ENCODE measurements at regions not wholly inside any gene's neighbourhood (a gene's known extent, or its start where the extent isn't known, plus 50 kb on each side); places are given as distances from the start of the nearest gene placed in this dataset.

- Histone ChIP-seq H2BK12ac (ENCODE audit: low read length) (no peak overlapping the region), H3K9ac (ENCODE audit: low read depth, low read length, poor library complexity) (no peak overlapping the region), H3K27me3 (ENCODE audit: control insufficient read depth in 3 of 3, insufficient read depth in 3 of 3, low read depth in 1 of 3, low read length in 3 of 3) (no peaks in the 10 kb centered on the region), H4K8ac (ENCODE audit: low read depth, low read length) (no peak overlapping the region), H3K79me1 (ENCODE audit: low read depth, low read length) (no peaks in the 10 kb centered on the region), H3K4me2 (ENCODE audit: insufficient read depth, low read length, poor library complexity, severe bottlenecking) (no peak overlapping the region), H3K18ac (ENCODE audit: low read length) (no peak overlapping the region), H3K9me3 (replicated peaks in 1 of 2; ENCODE audit: control insufficient read depth in 2 of 2, insufficient read depth in 1 of 2, low read depth in 1 of 2, low read length in 2 of 2) (no peaks in the 10 kb centered on the region), H2AK5ac (ENCODE audit: low read depth, low read length) (no peak overlapping the region), H2AFZ (ENCODE audit: low read length) (no peak overlapping the region), H2BK15ac (ENCODE audit: low read length) (no peak overlapping the region), H3K4me1 (ENCODE audit: control insufficient read depth in 2 of 2, insufficient read depth in 1 of 2, low read depth in 1 of 2, low read length in 2 of 2) (no peaks in the 10 kb centered on the region), H4K91ac (ENCODE audit: low read depth, low read length, poor library complexity) (no peak overlapping the region), H3K27ac (replicated peaks; ENCODE audit: low read length) (no peak overlapping the region), H3K36me3 (replicated peaks in 1 of 2; ENCODE audit: control insufficient read depth in 2 of 2, insufficient read depth in 2 of 2, low read length in 2 of 2) (no peaks in the 10 kb centered on the region), H3K14ac (ENCODE audit: low read length) (no peak overlapping the region), H3K4ac (ENCODE audit: low read length) (no peak overlapping the region), H2BK5ac (ENCODE audit: low read length) (no peak overlapping the region), H3K23ac (ENCODE audit: low read depth, low read length, poor library complexity) (no peak overlapping the region), H3K4me3 (ENCODE audit: low read length in 2 of 2) (no peak overlapping the region), H2BK120ac (ENCODE audit: low read depth, low read length) (no peak overlapping the region)
- no peak for DNase-seq (ENCODE audit: low spot score)
- no CpG with 5 or more reads among the region's 2 CpGs for WGBS, 2 donors (ENCODE audit: extremely low coverage in 2 of 2, insufficient read length in 2 of 2, insufficient replicate concordance in 1 of 2)
These were observed 622.3 kb downstream of the SMARCA1 start for GRCh38 chrX:128901018-128901417.

- Histone ChIP-seq H3K27ac (replicated peaks; ENCODE audit: low read length) (no peak overlapping the region), H4K91ac (ENCODE audit: low read depth, low read length, poor library complexity) (no peak overlapping the region), H3K4ac (ENCODE audit: low read length) (no peak overlapping the region), H2BK5ac (ENCODE audit: low read length) (no peak overlapping the region), H2BK12ac (ENCODE audit: low read length) (no peak overlapping the region), H2BK15ac (ENCODE audit: low read length) (no peak overlapping the region), H3K4me3 (ENCODE audit: low read length in 2 of 2) (no peak overlapping the region), H3K14ac (ENCODE audit: low read length) (no peak overlapping the region), H3K36me3 (replicated peaks in 1 of 2; ENCODE audit: control insufficient read depth in 2 of 2, insufficient read depth in 2 of 2, low read length in 2 of 2) (no peaks in the 10 kb centered on the region), H3K9ac (ENCODE audit: low read depth, low read length, poor library complexity) (no peak overlapping the region), H3K27me3 (ENCODE audit: control insufficient read depth in 3 of 3, insufficient read depth in 3 of 3, low read depth in 1 of 3, low read length in 3 of 3) (no peaks in the 10 kb centered on the region), H3K4me2 (ENCODE audit: insufficient read depth, low read length, poor library complexity, severe bottlenecking) (no peak overlapping the region), H3K18ac (ENCODE audit: low read length) (no peak overlapping the region), H3K23ac (ENCODE audit: low read depth, low read length, poor library complexity) (no peak overlapping the region), H2AK5ac (ENCODE audit: low read depth, low read length) (no peak overlapping the region), H4K8ac (ENCODE audit: low read depth, low read length) (no peak overlapping the region), H3K9me3 (replicated peaks in 1 of 2; ENCODE audit: control insufficient read depth in 2 of 2, insufficient read depth in 1 of 2, low read depth in 1 of 2, low read length in 2 of 2) (no peaks in the 10 kb centered on the region), H3K79me1 (ENCODE audit: low read depth, low read length) (no peaks in the 10 kb centered on the region), H2AFZ (ENCODE audit: low read length) (no peak overlapping the region), H2BK120ac (ENCODE audit: low read depth, low read length) (no peak overlapping the region), H3K4me1 (ENCODE audit: control insufficient read depth in 2 of 2, insufficient read depth in 1 of 2, low read depth in 1 of 2, low read length in 2 of 2) (no peaks in the 10 kb centered on the region)
- no CpG with 5 or more reads among the region's 3 CpGs for WGBS, 2 donors (ENCODE audit: extremely low coverage in 2 of 2, insufficient read length in 2 of 2, insufficient replicate concordance in 1 of 2)
- DNase-seq (ENCODE audit: low spot score), result no peak
These were observed 625.7 kb downstream of the SMARCA1 start for GRCh38 chrX:128897621-128898020.

GRCh38 chrX:128891554-128891953, 631.7 kb downstream of the SMARCA1 start:
- no peak overlapping the region for H2BK12ac ChIP-seq (ENCODE audit: low read length)
- no peak overlapping the region for H3K4me3 ChIP-seq (ENCODE audit: low read length in 2 of 2)
- H3K27ac ChIP-seq (replicated peaks; ENCODE audit: low read length), result no peak overlapping the region
- no peaks in the 10 kb centered on the region for H3K36me3 ChIP-seq (replicated peaks in 1 of 2; ENCODE audit: control insufficient read depth in 2 of 2, insufficient read depth in 2 of 2, low read length in 2 of 2)
- H2AFZ ChIP-seq (ENCODE audit: low read length), result no peak overlapping the region
- H2BK5ac ChIP-seq (ENCODE audit: low read length), result no peak overlapping the region
- H3K14ac ChIP-seq (ENCODE audit: low read length), result no peak overlapping the region
- DNase-seq (ENCODE audit: low spot score), result no peak
- no peak overlapping the region for H2AK5ac ChIP-seq (ENCODE audit: low read depth, low read length)
- no peak overlapping the region for H4K91ac ChIP-seq (ENCODE audit: low read depth, low read length, poor library complexity)
- no peaks in the 10 kb centered on the region for H3K79me1 ChIP-seq (ENCODE audit: low read depth, low read length)
- H2BK15ac ChIP-seq (ENCODE audit: low read length), result no peak overlapping the region
- H3K9me3 ChIP-seq (replicated peaks in 1 of 2; ENCODE audit: control insufficient read depth in 2 of 2, insufficient read depth in 1 of 2, low read depth in 1 of 2, low read length in 2 of 2), result no peaks in the 10 kb centered on the region
- H3K18ac ChIP-seq (ENCODE audit: low read length), result no peak overlapping the region
- 100% methylated on average over 1 to 2 of the region's 7 CpGs for WGBS, 2 donors (ENCODE audit: extremely low coverage in 2 of 2, insufficient read length in 2 of 2, insufficient replicate concordance in 1 of 2)
- H3K9ac ChIP-seq (ENCODE audit: low read depth, low read length, poor library complexity), result no peak overlapping the region
- H3K27me3 ChIP-seq (ENCODE audit: control insufficient read depth in 3 of 3, insufficient read depth in 3 of 3, low read depth in 1 of 3, low read length in 3 of 3), result peaks cover 0 to 5% (median 0%) of the 10 kb centered on the region in 3 experiments
- no peak overlapping the region for H3K23ac ChIP-seq (ENCODE audit: low read depth, low read length, poor library complexity)
- no peak overlapping the region for H4K8ac ChIP-seq (ENCODE audit: low read depth, low read length)
- no peak overlapping the region for H3K4me2 ChIP-seq (ENCODE audit: insufficient read depth, low read length, poor library complexity, severe bottlenecking)
- no peak overlapping the region for H2BK120ac ChIP-seq (ENCODE audit: low read depth, low read length)
- H3K4me1 ChIP-seq (ENCODE audit: control insufficient read depth in 2 of 2, insufficient read depth in 1 of 2, low read depth in 1 of 2, low read length in 2 of 2), result no peaks in the 10 kb centered on the region
- no peak overlapping the region for H3K4ac ChIP-seq (ENCODE audit: low read length)

GRCh38 chrX:128884430-128884829, 638.9 kb downstream of the SMARCA1 start:
- no CpG with 5 or more reads among the region's 2 CpGs for WGBS, 2 donors (ENCODE audit: extremely low coverage in 2 of 2, insufficient read length in 2 of 2, insufficient replicate concordance in 1 of 2)
- peaks cover 0 to 11% (median 0%) of the 10 kb centered on the region in 3 experiments for H3K27me3 ChIP-seq (ENCODE audit: control insufficient read depth in 3 of 3, insufficient read depth in 3 of 3, low read depth in 1 of 3, low read length in 3 of 3)
- no peak overlapping the region for H2AFZ ChIP-seq (ENCODE audit: low read length)
- H3K23ac ChIP-seq (ENCODE audit: low read depth, low read length, poor library complexity), result no peak overlapping the region
- H3K36me3 ChIP-seq (replicated peaks in 1 of 2; ENCODE audit: control insufficient read depth in 2 of 2, insufficient read depth in 2 of 2, low read length in 2 of 2), result no peaks in the 10 kb centered on the region
- H2BK120ac ChIP-seq (ENCODE audit: low read depth, low read length), result no peak overlapping the region
- no peak overlapping the region for H3K14ac ChIP-seq (ENCODE audit: low read length)
- H3K9me3 ChIP-seq (replicated peaks in 1 of 2; ENCODE audit: control insufficient read depth in 2 of 2, insufficient read depth in 1 of 2, low read depth in 1 of 2, low read length in 2 of 2), result no peaks in the 10 kb centered on the region
- H2BK12ac ChIP-seq (ENCODE audit: low read length), result no peak overlapping the region
- H2AK5ac ChIP-seq (ENCODE audit: low read depth, low read length), result no peak overlapping the region
- H3K79me1 ChIP-seq (ENCODE audit: low read depth, low read length), result no peaks in the 10 kb centered on the region
- no peak overlapping the region for H4K8ac ChIP-seq (ENCODE audit: low read depth, low read length)
- H2BK15ac ChIP-seq (ENCODE audit: low read length), result no peak overlapping the region
- no peak overlapping the region for H3K4ac ChIP-seq (ENCODE audit: low read length)
- DNase-seq (ENCODE audit: low spot score), result no peak
- H3K4me3 ChIP-seq (ENCODE audit: low read length in 2 of 2), result no peak overlapping the region
- H3K27ac ChIP-seq (replicated peaks; ENCODE audit: low read length), result no peak overlapping the region
- no peaks in the 10 kb centered on the region for H3K4me1 ChIP-seq (ENCODE audit: control insufficient read depth in 2 of 2, insufficient read depth in 1 of 2, low read depth in 1 of 2, low read length in 2 of 2)
- H2BK5ac ChIP-seq (ENCODE audit: low read length), result no peak overlapping the region
- no peak overlapping the region for H3K4me2 ChIP-seq (ENCODE audit: insufficient read depth, low read length, poor library complexity, severe bottlenecking)
- H4K91ac ChIP-seq (ENCODE audit: low read depth, low read length, poor library complexity), result no peak overlapping the region
- no peak overlapping the region for H3K9ac ChIP-seq (ENCODE audit: low read depth, low read length, poor library complexity)
- no peak overlapping the region for H3K18ac ChIP-seq (ENCODE audit: low read length)
